Thoracic aorta (tissue), 2 donors: ENCODE measurements at regions not wholly inside any gene's neighbourhood (a gene's known extent, or its start where the extent isn't known, plus 50 kb on each side); places are given as distances from the start of the nearest gene placed in this dataset.
A peak's percentile ranks its signal among the peaks of the same experiment; 100 is the strongest.

Experiments
- ATAC-seq: fragments of 150-250 bp; one replicate; pipeline ENCODE4 v1.8.0; 2017; ENCODE audit warnings: low read depth; ENCODE audit not compliant: insufficient number of reproducible peaks, low FRiP score
- DNase-seq: peaks from one replicate; pipeline ENCODE4 v3.0.0-alpha.2; 2020; ENCODE audit warnings: low spot score
- H3K27ac ChIP-seq, 2 donors: fragments of 200-600 bp; sonication (generic); 1 replicate in 1 of 2; 2 replicates in 1 of 2; pipeline ENCODE4 v1.5.1; 2016; ENCODE audit warnings: mild to moderate bottlenecking in 2 of 2, moderate library complexity in 2 of 2
- H3K27me3 ChIP-seq: fragments of 200-600 bp; sonication (generic); replicated peaks from 2 replicates; pipeline ENCODE4 v1.6.0; 2016; ENCODE audit warnings: mild to moderate bottlenecking; ENCODE audit not compliant: insufficient read depth
- H3K36me3 ChIP-seq: fragments of 200-600 bp; sonication (generic); one replicate; pipeline ENCODE4 v1.5.1; 2016
- H3K4me1 ChIP-seq, 2 donors: fragments of 200-600 bp; sonication (generic); 1 replicate in 1 of 2; 2 replicates in 1 of 2; pipeline versions ENCODE4 v1.5.1 to v1.6.0; 2016; ENCODE audit warnings: low read depth in 2 of 2, mild to moderate bottlenecking in 1 of 2; ENCODE audit not compliant: control insufficient read depth in 1 of 2
- H3K4me3 ChIP-seq: fragments of 200-600 bp; sonication (generic); 2 replicates; pipeline ENCODE4 v1.5.1; 2016; ENCODE audit warnings: mild to moderate bottlenecking
- H3K9me3 ChIP-seq: fragments of 200-600 bp; sonication (generic); 2 replicates; pipeline ENCODE4 v1.5.1; 2016
- CTCF ChIP-seq: fragments of 200-600 bp; sonication (generic); IDR thresholded peaks from one replicate; pipeline ENCODE4 v1.5.1; 2019; ENCODE audit warnings: antibody characterized with exemption

- Histone ChIP-seq H3K36me3 (no peaks in the 10 kb centered on the region), H3K27me3 (no peaks in the 10 kb centered on the region), H3K4me3 (peak overlapping the region; percentile 41), H3K9me3 (no peaks in the 10 kb centered on the region), H3K4me1 (peaks cover 29 to 55% of the 10 kb centered on the region in 2 donors), H3K27ac (peak overlapping the region; percentile 20 to 28)
- DNase-seq (no peak), ATAC-seq (no peak)
- no peak for TF ChIP-seq CTCF
These were observed 423.5 kb upstream of the ZEB2 start for GRCh38 chr2:144943293-144943941.

GRCh38 chr2:144942516-144943256 is 422.8 kb upstream of the ZEB2 start:
- Histone ChIP-seq H3K9me3 (no peaks in the 10 kb centered on the region), H3K36me3 (no peaks in the 10 kb centered on the region), H3K4me3 (no peak overlapping the region), H3K27me3 (no peaks in the 10 kb centered on the region), H3K27ac (peak overlapping the region; percentile 28 to 49), H3K4me1 (peaks cover 33 to 62% of the 10 kb centered on the region in 2 donors)
- no peak for TF ChIP-seq CTCF
- DNase-seq: no peak
- no peak for ATAC-seq

- no peak for TF ChIP-seq CTCF
- no peak for DNase-seq
- no peak overlapping the region for H3K27ac ChIP-seq
These were observed 422.0 kb upstream of the ZEB2 start for GRCh38 chr2:144941743-144942488.

GRCh38 chr2:144939590-144939989 is 419.7 kb upstream of the ZEB2 start:
- no peak for ATAC-seq
- H3K27ac ChIP-seq: peak overlapping the region in 1 of 2 donors; percentile 67

More at GRCh38 chr2:144941743-144942488, 422.0 kb upstream of the ZEB2 start:
- H3K4me3 ChIP-seq: no peak overlapping the region
- no peaks in the 10 kb centered on the region for H3K9me3 ChIP-seq
- no peak for ATAC-seq
- H3K4me1 ChIP-seq: peaks cover 33 to 70% of the 10 kb centered on the region in 2 donors
- H3K36me3 ChIP-seq: no peaks in the 10 kb centered on the region
- H3K27me3 ChIP-seq: no peaks in the 10 kb centered on the region

More at GRCh38 chr2:144939590-144939989, 419.7 kb upstream of the ZEB2 start:
- DNase-seq: no peak
- H3K9me3 ChIP-seq: no peaks in the 10 kb centered on the region
- no peak for TF ChIP-seq CTCF
- no peak overlapping the region for H3K4me3 ChIP-seq
- H3K27me3 ChIP-seq: no peaks in the 10 kb centered on the region
- H3K36me3 ChIP-seq: no peaks in the 10 kb centered on the region
- peaks cover 41 to 81% of the 10 kb centered on the region in 2 donors for H3K4me1 ChIP-seq
